GM21390 (cell line): ENCODE measurements at regions not wholly inside any gene's neighbourhood (a gene's known extent, or its start where the extent isn't known, plus 50 kb on each side); places are given as distances from the start of the nearest gene placed in this dataset.

Experiments
- ATAC-seq: cut with Tn5 transposase; IDR thresholded peaks from one replicate; pipeline ENCODE4 v1.9.1; 2021; ENCODE audit not compliant: unreplicated experiment

GRCh38 chr11:80584661-80585060 is 1143.8 kb upstream of the TENM4 start:
- ATAC-seq: no peak

GRCh38 chr11:80569832-80570231 is 1129.0 kb upstream of the TENM4 start:
- ATAC-seq: no peak

GRCh38 chr11:80565231-80565630 is 1124.4 kb upstream of the TENM4 start:
- no peak for ATAC-seq

- ATAC-seq: no peak
Measured at GRCh38 chr11:80562523-80563125, 1121.8 kb upstream of the TENM4 start.

- ATAC-seq: no peak
Measured at GRCh38 chr11:80559942-80560341, 1119.1 kb upstream of the TENM4 start.

- ATAC-seq: no peak
Measured at GRCh38 chr11:80553565-80553964, 1112.7 kb upstream of the TENM4 start.

- ATAC-seq: no peak
Measured at GRCh38 chr11:80542704-80543103, 1101.9 kb upstream of the TENM4 start.

GRCh38 chr11:80538040-80538439 is 1097.2 kb upstream of the TENM4 start:
- ATAC-seq: no peak

GRCh38 chr11:80533463-80533862 is 1092.6 kb upstream of the TENM4 start:
- ATAC-seq: no peak

- ATAC-seq: no peak
Measured at GRCh38 chr11:80532633-80533232, 1091.9 kb upstream of the TENM4 start.

GRCh38 chr11:80529726-80530125 is 1088.9 kb upstream of the TENM4 start:
- ATAC-seq: no peak

- ATAC-seq: no peak
Measured at GRCh38 chr11:80525663-80526405, 1085.0 kb upstream of the TENM4 start.

GRCh38 chr11:80524349-80524748 is 1083.5 kb upstream of the TENM4 start:
- no peak for ATAC-seq

GRCh38 chr11:80523057-80523456 is 1082.2 kb upstream of the TENM4 start:
- ATAC-seq: no peak

GRCh38 chr11:80521592-80521991 is 1080.8 kb upstream of the TENM4 start:
- ATAC-seq: no peak

- ATAC-seq: no peak
Measured at GRCh38 chr11:80520507-80520887, 1079.7 kb upstream of the TENM4 start.

GRCh38 chr11:80519596-80520506 is 1079.0 kb upstream of the TENM4 start:
- ATAC-seq: no peak

GRCh38 chr11:80517701-80518100 is 1076.9 kb upstream of the TENM4 start:
- ATAC-seq: no peak

- peak; percentile 75 for ATAC-seq
Measured at GRCh38 chr11:80515097-80515496, 1074.3 kb upstream of the TENM4 start.

- ATAC-seq: no peak
Measured at GRCh38 chr11:80512491-80512890, 1071.7 kb upstream of the TENM4 start.

- no peak for ATAC-seq
Measured at GRCh38 chr11:80505771-80506170, 1064.9 kb upstream of the TENM4 start.
